ENCODE measurements at regions not wholly inside any gene's neighbourhood (a gene's known extent, or its start where the extent isn't known, plus 50 kb on each side); places are given as distances from the start of the nearest gene placed in this dataset.

GRCh38 chr2:55973673-55974072, 50.1 kb upstream of the EFEMP1 start:
- H3K36me3 ChIP-seq (ENCODE audit: control insufficient read depth in 3 of 3, insufficient read depth in 2 of 3, low read depth in 1 of 3, low read length in 3 of 3): no peaks in the 10 kb centered on the region
- DNase-seq: no peak
- whole genome bisulfite sequencing, 3 donors: 82 to 93% (median 87%) methylated on average over 1 of the region's 1 CpG
- no peak overlapping the region for H3K27ac ChIP-seq (ENCODE audit: low read depth in 1 of 3, low read length in 2 of 3)
- FAIRE-seq: no peak
- H3K4me3 ChIP-seq (ENCODE audit: low read depth in 1 of 3, low read length in 3 of 3): no peak overlapping the region
- no peaks in the 10 kb centered on the region for H3K27me3 ChIP-seq (ENCODE audit: control insufficient read depth in 3 of 3, insufficient read depth in 3 of 3, low read length in 3 of 3)
- no peaks in the 10 kb centered on the region for H3K9me3 ChIP-seq (ENCODE audit: control insufficient read depth in 2 of 2, insufficient read depth in 1 of 2, low read depth in 1 of 2, low read length in 1 of 2)
- no peaks in the 10 kb centered on the region for H3K4me1 ChIP-seq (ENCODE audit: control insufficient read depth in 3 of 3, insufficient read depth in 2 of 3, low read depth in 1 of 3, low read length in 2 of 3)

GRCh38 chr2:55976681-55977080, 53.1 kb upstream of the EFEMP1 start:
- no peaks in the 10 kb centered on the region for H3K4me1 ChIP-seq (ENCODE audit: control insufficient read depth in 3 of 3, insufficient read depth in 2 of 3, low read depth in 1 of 3, low read length in 2 of 3)
- no peak for DNase-seq
- H3K36me3 ChIP-seq (ENCODE audit: control insufficient read depth in 3 of 3, insufficient read depth in 2 of 3, low read depth in 1 of 3, low read length in 3 of 3): no peaks in the 10 kb centered on the region
- FAIRE-seq: no peak
- no peaks in the 10 kb centered on the region for H3K9me3 ChIP-seq (ENCODE audit: control insufficient read depth in 2 of 2, insufficient read depth in 1 of 2, low read depth in 1 of 2, low read length in 1 of 2)
- no peaks in the 10 kb centered on the region for H3K27me3 ChIP-seq (ENCODE audit: control insufficient read depth in 3 of 3, insufficient read depth in 3 of 3, low read length in 3 of 3)
- no peak overlapping the region for H3K4me3 ChIP-seq (ENCODE audit: low read depth in 1 of 3, low read length in 3 of 3)
- no peak overlapping the region for H3K27ac ChIP-seq (ENCODE audit: low read depth in 1 of 3, low read length in 2 of 3)

GRCh38 chr2:55985406-55985805, 61.8 kb upstream of the EFEMP1 start:
- DNase-seq (no peak), FAIRE-seq (no peak)
- Histone ChIP-seq H3K27ac (ENCODE audit: low read depth in 1 of 3, low read length in 2 of 3) (no peak overlapping the region), H3K36me3 (ENCODE audit: control insufficient read depth in 3 of 3, insufficient read depth in 2 of 3, low read depth in 1 of 3, low read length in 3 of 3) (no peaks in the 10 kb centered on the region), H3K4me3 (ENCODE audit: low read depth in 1 of 3, low read length in 3 of 3) (no peak overlapping the region), H3K4me1 (ENCODE audit: control insufficient read depth in 3 of 3, insufficient read depth in 2 of 3, low read depth in 1 of 3, low read length in 2 of 3) (no peaks in the 10 kb centered on the region), H3K27me3 (ENCODE audit: control insufficient read depth in 3 of 3, insufficient read depth in 3 of 3, low read length in 3 of 3) (no peaks in the 10 kb centered on the region), H3K9me3 (ENCODE audit: control insufficient read depth in 2 of 2, insufficient read depth in 1 of 2, low read depth in 1 of 2, low read length in 1 of 2) (no peaks in the 10 kb centered on the region)
- WGBS, 3 donors: 59 to 74% (median 71%) methylated on average over 1 of the region's 1 CpG

- FAIRE-seq (no peak), DNase-seq (no peak)
- Histone ChIP-seq H3K4me1 (ENCODE audit: control insufficient read depth in 3 of 3, insufficient read depth in 2 of 3, low read depth in 1 of 3, low read length in 2 of 3) (no peaks in the 10 kb centered on the region), H3K27ac (ENCODE audit: low read depth in 1 of 3, low read length in 2 of 3) (no peak overlapping the region), H3K27me3 (ENCODE audit: control insufficient read depth in 3 of 3, insufficient read depth in 3 of 3, low read length in 3 of 3) (no peaks in the 10 kb centered on the region), H3K9me3 (ENCODE audit: control insufficient read depth in 2 of 2, insufficient read depth in 1 of 2, low read depth in 1 of 2, low read length in 1 of 2) (no peaks in the 10 kb centered on the region), H3K36me3 (ENCODE audit: control insufficient read depth in 3 of 3, insufficient read depth in 2 of 3, low read depth in 1 of 3, low read length in 3 of 3) (no peaks in the 10 kb centered on the region), H3K4me3 (ENCODE audit: low read depth in 1 of 3, low read length in 3 of 3) (no peak overlapping the region)
- 76 to 88% (median 82%) methylated on average over 2 of the region's 2 CpGs for WGBS, 3 donors
Measured at GRCh38 chr2:55986001-55986400, 62.4 kb upstream of the EFEMP1 start.

GRCh38 chr2:55986700-55987440, 63.3 kb upstream of the EFEMP1 start:
- Histone ChIP-seq H3K27me3 (ENCODE audit: control insufficient read depth in 3 of 3, insufficient read depth in 3 of 3, low read length in 3 of 3) (no peaks in the 10 kb centered on the region), H3K36me3 (ENCODE audit: control insufficient read depth in 3 of 3, insufficient read depth in 2 of 3, low read depth in 1 of 3, low read length in 3 of 3) (no peaks in the 10 kb centered on the region), H3K27ac (ENCODE audit: low read depth in 1 of 3, low read length in 2 of 3) (no peak overlapping the region), H3K4me3 (ENCODE audit: low read depth in 1 of 3, low read length in 3 of 3) (no peak overlapping the region), H3K4me1 (ENCODE audit: control insufficient read depth in 3 of 3, insufficient read depth in 2 of 3, low read depth in 1 of 3, low read length in 2 of 3) (no peaks in the 10 kb centered on the region), H3K9me3 (ENCODE audit: control insufficient read depth in 2 of 2, insufficient read depth in 1 of 2, low read depth in 1 of 2, low read length in 1 of 2) (no peaks in the 10 kb centered on the region)
- no peak for FAIRE-seq
- DNase-seq: no peak

GRCh38 chr2:55989405-55989804, 65.8 kb upstream of the EFEMP1 start:
- Histone ChIP-seq H3K27ac (ENCODE audit: low read depth in 1 of 3, low read length in 2 of 3) (no peak overlapping the region), H3K4me3 (ENCODE audit: low read depth in 1 of 3, low read length in 3 of 3) (no peak overlapping the region), H3K4me1 (ENCODE audit: control insufficient read depth in 3 of 3, insufficient read depth in 2 of 3, low read depth in 1 of 3, low read length in 2 of 3) (no peaks in the 10 kb centered on the region), H3K36me3 (ENCODE audit: control insufficient read depth in 3 of 3, insufficient read depth in 2 of 3, low read depth in 1 of 3, low read length in 3 of 3) (no peaks in the 10 kb centered on the region), H3K27me3 (ENCODE audit: control insufficient read depth in 3 of 3, insufficient read depth in 3 of 3, low read length in 3 of 3) (no peaks in the 10 kb centered on the region), H3K9me3 (ENCODE audit: control insufficient read depth in 2 of 2, insufficient read depth in 1 of 2, low read depth in 1 of 2, low read length in 1 of 2) (no peaks in the 10 kb centered on the region)
- 89 to 92% (median 92%) methylated on average over 7 of the region's 7 CpGs for WGBS, 3 donors
- FAIRE-seq (no peak), DNase-seq (no peak)

- Histone ChIP-seq H3K27me3 (ENCODE audit: control insufficient read depth in 3 of 3, insufficient read depth in 3 of 3, low read length in 3 of 3) (peaks cover 0 to 2% (median 0%) of the 10 kb centered on the region in 3 donors), H3K27ac (ENCODE audit: low read depth in 1 of 3, low read length in 2 of 3) (no peak overlapping the region), H3K4me1 (ENCODE audit: control insufficient read depth in 3 of 3, insufficient read depth in 2 of 3, low read depth in 1 of 3, low read length in 2 of 3) (no peaks in the 10 kb centered on the region), H3K4me3 (ENCODE audit: low read depth in 1 of 3, low read length in 3 of 3) (no peak overlapping the region), H3K9me3 (ENCODE audit: control insufficient read depth in 2 of 2, insufficient read depth in 1 of 2, low read depth in 1 of 2, low read length in 1 of 2) (no peaks in the 10 kb centered on the region), H3K36me3 (ENCODE audit: control insufficient read depth in 3 of 3, insufficient read depth in 2 of 3, low read depth in 1 of 3, low read length in 3 of 3) (no peaks in the 10 kb centered on the region)
- FAIRE-seq: no peak
- 47 to 63% (median 56%) methylated on average over 4 of the region's 4 CpGs for WGBS, 3 donors
- no peak for DNase-seq
Measured at GRCh38 chr2:55992455-55992854, 68.9 kb upstream of the EFEMP1 start.

- 78 to 88% (median 87%) methylated on average over 4 of the region's 4 CpGs for WGBS, 3 donors
- FAIRE-seq (no peak), DNase-seq (no peak)
- Histone ChIP-seq H3K27me3 (ENCODE audit: control insufficient read depth in 3 of 3, insufficient read depth in 3 of 3, low read length in 3 of 3) (peaks cover 0 to 2% (median 0%) of the 10 kb centered on the region in 3 donors), H3K4me3 (ENCODE audit: low read depth in 1 of 3, low read length in 3 of 3) (no peak overlapping the region), H3K9me3 (ENCODE audit: control insufficient read depth in 2 of 2, insufficient read depth in 1 of 2, low read depth in 1 of 2, low read length in 1 of 2) (no peaks in the 10 kb centered on the region), H3K36me3 (ENCODE audit: control insufficient read depth in 3 of 3, insufficient read depth in 2 of 3, low read depth in 1 of 3, low read length in 3 of 3) (no peaks in the 10 kb centered on the region), H3K27ac (ENCODE audit: low read depth in 1 of 3, low read length in 2 of 3) (no peak overlapping the region), H3K4me1 (ENCODE audit: control insufficient read depth in 3 of 3, insufficient read depth in 2 of 3, low read depth in 1 of 3, low read length in 2 of 3) (no peaks in the 10 kb centered on the region)
Measured at GRCh38 chr2:55993685-55994084, 70.1 kb upstream of the EFEMP1 start.

GRCh38 chr2:55995211-55995610, 71.6 kb upstream of the EFEMP1 start:
- H3K36me3 ChIP-seq (ENCODE audit: control insufficient read depth in 3 of 3, insufficient read depth in 2 of 3, low read depth in 1 of 3, low read length in 3 of 3): no peaks in the 10 kb centered on the region
- no peak overlapping the region for H3K4me3 ChIP-seq (ENCODE audit: low read depth in 1 of 3, low read length in 3 of 3)
- H3K9me3 ChIP-seq (ENCODE audit: control insufficient read depth in 2 of 2, insufficient read depth in 1 of 2, low read depth in 1 of 2, low read length in 1 of 2): no peaks in the 10 kb centered on the region
- peaks cover 0 to 2% (median 0%) of the 10 kb centered on the region in 3 donors for H3K27me3 ChIP-seq (ENCODE audit: control insufficient read depth in 3 of 3, insufficient read depth in 3 of 3, low read length in 3 of 3)
- FAIRE-seq: no peak
- no peaks in the 10 kb centered on the region for H3K4me1 ChIP-seq (ENCODE audit: control insufficient read depth in 3 of 3, insufficient read depth in 2 of 3, low read depth in 1 of 3, low read length in 2 of 3)
- no peak overlapping the region for H3K27ac ChIP-seq (ENCODE audit: low read depth in 1 of 3, low read length in 2 of 3)
- DNase-seq: no peak
- 42 to 69% (median 50%) methylated on average over 1 of the region's 1 CpG for WGBS, 3 donors
